Fibroblast of the aortic adventitia (primary cell): ENCODE measurements at regions not wholly inside any gene's neighbourhood (a gene's known extent, or its start where the extent isn't known, plus 50 kb on each side); places are given as distances from the start of the nearest gene placed in this dataset.

ENCODE experiments used
- DNase-seq: peaks from one replicate; pipeline ENCODE4 v3.0.0-alpha.2; 2010; ENCODE audit warnings: low read depth
- H3K4me3 ChIP-seq: 2 replicates; pipeline ENCODE4 v1.5.1; 2011; ENCODE audit warnings: low read depth, mild to moderate bottlenecking, control low read depth, low read length, moderate library complexity
- TF ChIP-seq, protein P1 (sequence below): IDR thresholded peaks from 2 replicates; pipeline ENCODE4 v1.5.1; 2011; ENCODE audit warnings: mild to moderate bottlenecking, low read length, control low read depth, inconsistent platforms; ENCODE audit not compliant: insufficient read depth

DNA sequence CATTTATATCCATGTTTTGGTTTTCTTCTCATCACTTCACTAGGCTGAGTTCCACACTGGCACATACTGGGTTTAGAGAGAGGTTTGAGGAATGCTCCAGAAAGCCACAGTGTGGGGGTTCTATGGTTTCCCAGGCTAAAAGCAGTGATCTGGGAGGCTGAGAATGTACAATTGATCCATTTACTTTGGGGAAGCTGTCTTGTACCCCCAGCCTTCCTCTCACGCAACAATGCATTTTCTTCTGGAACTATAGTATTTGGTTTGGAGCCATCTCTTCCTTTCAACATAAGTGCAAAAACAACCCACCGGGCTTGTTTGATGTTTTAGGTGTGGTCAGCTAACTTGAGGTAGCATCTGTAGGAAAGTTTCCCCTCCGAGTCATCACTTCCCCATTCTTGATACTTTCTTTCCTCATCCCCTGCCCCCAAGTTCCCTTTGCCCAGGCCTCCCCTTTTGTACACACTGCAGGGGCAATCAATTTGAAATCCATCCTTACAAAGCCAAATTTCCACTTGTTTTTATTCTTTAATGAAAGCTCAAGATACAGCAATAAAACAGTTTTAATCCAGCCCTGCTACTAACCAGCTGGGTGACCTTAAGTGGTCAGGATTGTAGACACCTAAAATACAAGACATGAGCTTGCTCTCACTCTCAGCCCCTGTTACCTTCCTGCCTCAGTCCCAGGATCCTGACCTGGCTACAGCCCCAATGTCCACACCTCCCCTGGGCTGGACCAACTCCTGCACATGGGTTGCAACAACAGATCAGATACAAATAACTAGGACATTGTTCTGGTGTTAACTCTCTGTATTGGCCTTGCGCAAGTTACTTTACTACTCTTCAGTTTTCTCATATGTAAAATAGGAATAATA, 109.2 kb downstream of the FHDC1 start:
- H3K4me3 ChIP-seq, result no peak overlapping the region
- DNase-seq, result no peak
- TF ChIP-seq, protein P1, sequence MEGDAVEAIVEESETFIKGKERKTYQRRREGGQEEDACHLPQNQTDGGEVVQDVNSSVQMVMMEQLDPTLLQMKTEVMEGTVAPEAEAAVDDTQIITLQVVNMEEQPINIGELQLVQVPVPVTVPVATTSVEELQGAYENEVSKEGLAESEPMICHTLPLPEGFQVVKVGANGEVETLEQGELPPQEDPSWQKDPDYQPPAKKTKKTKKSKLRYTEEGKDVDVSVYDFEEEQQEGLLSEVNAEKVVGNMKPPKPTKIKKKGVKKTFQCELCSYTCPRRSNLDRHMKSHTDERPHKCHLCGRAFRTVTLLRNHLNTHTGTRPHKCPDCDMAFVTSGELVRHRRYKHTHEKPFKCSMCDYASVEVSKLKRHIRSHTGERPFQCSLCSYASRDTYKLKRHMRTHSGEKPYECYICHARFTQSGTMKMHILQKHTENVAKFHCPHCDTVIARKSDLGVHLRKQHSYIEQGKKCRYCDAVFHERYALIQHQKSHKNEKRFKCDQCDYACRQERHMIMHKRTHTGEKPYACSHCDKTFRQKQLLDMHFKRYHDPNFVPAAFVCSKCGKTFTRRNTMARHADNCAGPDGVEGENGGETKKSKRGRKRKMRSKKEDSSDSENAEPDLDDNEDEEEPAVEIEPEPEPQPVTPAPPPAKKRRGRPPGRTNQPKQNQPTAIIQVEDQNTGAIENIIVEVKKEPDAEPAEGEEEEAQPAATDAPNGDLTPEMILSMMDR, result no peak

DNA sequence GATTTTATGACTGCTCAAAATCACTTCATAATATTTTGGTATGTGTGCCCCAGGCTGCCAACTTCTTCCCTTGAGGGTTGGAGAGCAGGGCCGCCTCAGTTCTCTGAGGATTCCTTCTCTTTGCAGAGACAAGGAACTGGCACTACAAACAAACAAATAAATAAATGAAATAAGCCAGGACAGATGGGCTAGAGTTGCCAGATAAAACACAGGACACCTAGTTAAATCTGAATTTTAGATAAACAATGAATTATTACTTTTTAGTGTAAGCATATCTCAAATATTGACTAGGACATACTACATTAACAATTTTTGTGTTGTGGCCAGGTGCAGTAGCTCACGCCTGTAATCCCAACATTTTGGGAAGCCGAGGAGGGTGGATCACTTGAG, 122.5 kb downstream of the FHDC1 start:
- no peak overlapping the region for H3K4me3 ChIP-seq
- TF ChIP-seq, protein P1, result no peak
- no peak for DNase-seq

DNA sequence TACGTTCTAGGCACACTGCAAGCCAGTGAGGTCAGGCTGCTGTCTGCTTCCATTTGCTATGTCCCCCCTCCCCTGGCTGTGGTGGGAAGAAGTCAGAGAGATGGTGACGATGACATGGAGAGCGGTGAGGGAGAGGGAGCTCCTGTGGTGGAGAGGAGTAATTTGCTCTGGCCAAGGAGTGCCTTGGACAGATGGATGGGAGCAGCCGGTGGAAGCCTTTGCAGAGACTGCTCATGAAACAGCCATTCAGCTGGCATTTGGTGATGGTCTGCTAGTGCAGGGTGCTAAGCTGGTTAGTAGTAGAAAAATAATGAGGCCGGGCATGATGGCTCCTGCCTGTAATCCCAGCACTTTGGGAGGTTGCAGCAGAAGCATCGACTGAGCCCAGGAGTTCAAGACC, 124.1 kb downstream of the FHDC1 start:
- H3K4me3 ChIP-seq, result no peak overlapping the region
- TF ChIP-seq, protein P1, result no peak
- no peak for DNase-seq

DNA sequence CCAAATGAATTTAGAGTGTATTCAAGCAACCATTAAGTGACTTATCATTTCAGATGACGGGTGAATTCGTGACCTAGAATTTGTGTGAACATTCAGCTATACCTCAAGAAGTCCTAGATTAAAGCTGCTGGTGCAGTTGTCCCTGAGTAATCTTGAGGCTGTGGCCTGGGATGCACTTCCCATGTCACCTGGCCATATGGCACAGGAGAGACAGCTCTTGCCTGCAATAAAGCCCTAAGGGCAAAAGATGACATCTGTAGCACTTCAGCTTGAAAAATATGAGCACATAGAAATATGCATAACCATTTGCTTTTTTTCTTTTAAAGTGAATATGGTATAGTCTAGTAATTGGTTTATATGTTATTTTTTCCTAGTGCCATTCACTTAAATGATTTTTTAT, 125.8 kb downstream of the FHDC1 start:
- H3K4me3 ChIP-seq, result no peak overlapping the region
- TF ChIP-seq, protein P1, result no peak
- no peak for DNase-seq

DNA sequence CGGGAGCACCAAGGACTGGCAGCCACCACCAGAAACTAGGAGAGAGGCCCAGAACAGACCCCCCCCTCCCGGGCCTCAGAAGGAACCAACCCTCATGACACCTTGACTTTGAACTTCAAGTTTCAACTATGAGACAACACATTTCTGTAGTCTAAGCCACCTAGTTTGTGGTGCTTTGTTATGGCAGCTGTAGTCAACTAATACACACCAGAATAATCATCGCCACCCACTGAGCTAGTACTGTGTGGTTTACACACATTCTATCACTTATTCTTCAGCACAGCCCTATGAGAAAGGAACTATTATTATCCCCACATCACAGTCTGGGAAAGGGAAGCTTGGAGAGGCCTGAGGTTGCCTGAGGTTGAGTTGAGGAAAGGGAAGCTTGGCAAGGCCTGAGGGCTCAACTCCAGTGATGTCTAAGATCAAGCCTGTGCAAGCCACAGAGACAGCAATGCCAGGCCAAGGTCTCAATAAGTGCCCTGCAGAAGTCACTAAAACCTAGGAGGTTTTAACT, 126.6 kb downstream of the FHDC1 start:
- no peak for DNase-seq
- TF ChIP-seq, protein P1, result no peak

DNA sequence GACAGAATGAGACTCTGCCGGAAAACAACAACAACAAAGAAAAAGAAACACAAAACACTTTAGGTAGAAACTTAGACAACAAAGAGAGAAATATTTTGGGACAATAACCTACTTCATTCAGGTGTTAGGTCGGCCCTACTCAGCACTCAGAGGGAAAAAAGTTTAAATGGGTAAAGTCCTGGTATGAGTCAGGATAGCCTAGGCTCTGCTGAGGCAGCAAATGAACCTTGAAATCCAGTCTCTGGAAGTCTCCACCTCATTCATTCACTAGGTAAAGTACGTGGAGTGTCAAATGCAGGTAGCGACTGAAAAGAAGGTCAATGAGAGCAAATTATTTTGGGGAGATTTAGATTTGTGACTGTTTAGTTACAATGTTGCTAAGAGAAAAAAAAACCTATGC, 127.4 kb downstream of the FHDC1 start:
- no peak overlapping the region for H3K4me3 ChIP-seq
- TF ChIP-seq, protein P1, result no peak
- no peak for DNase-seq

More for the DNA sequence above, 126.6 kb downstream of the FHDC1 start:
- H3K4me3 ChIP-seq, result no peak overlapping the region
